Kidney glomerular epithelial cell (primary cell): ENCODE measurements at regions not wholly inside any gene's neighbourhood (a gene's known extent, or its start where the extent isn't known, plus 50 kb on each side); places are given as distances from the start of the nearest gene placed in this dataset.
"Not testable (repeated sequence)": the region's sequence is repeated elsewhere in the genome, so short reads cannot be mapped to it uniquely, and the experiment has no call there.

Source experiments
- DNase-seq: peaks from one replicate; lab custom pipeline; 2025; lab: John Stamatoyannopoulos, UW

DNA sequence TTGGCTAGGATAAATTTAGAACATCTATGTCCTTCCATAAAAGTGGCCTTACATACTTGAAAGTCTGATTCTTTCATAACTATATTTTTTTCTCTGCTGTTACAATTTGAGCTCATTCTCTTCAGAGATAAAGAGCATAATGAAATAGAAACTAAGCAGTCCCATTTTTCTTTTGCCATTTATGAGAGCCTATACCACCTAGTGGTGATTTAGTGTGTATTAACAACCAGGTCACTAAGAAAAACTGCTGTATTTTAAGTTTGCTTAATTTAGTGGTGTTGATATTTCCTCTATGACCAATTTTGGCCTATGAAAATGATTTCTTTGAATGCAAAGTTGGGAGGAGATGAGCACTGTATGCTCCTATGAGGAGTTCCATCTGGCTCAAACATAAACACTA, 88.7 kb upstream of the ZWINT start:
- DNase-seq: no peak

DNA sequence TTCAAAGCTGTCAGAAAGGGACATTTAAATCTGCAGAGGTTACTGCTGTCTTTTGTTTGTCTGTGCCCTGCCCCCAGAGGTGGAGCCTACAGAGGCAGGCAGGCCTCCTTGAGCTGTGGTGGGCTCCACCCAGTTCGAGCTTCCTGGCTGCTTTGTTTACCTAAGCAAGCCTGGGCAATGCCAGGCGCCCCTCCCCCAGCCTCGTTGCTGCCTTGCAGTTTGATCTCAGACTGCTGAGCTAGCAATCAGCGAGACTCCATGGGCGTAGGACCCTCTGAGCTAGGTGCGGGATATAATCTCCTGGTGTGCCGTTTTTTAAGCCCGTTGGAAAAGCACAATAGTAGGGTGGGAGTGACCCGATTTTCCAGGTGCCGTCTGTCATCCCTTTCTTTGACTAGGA, 86.6 kb upstream of the ZWINT start:
- not testable (repeated sequence) for DNase-seq

DNA sequence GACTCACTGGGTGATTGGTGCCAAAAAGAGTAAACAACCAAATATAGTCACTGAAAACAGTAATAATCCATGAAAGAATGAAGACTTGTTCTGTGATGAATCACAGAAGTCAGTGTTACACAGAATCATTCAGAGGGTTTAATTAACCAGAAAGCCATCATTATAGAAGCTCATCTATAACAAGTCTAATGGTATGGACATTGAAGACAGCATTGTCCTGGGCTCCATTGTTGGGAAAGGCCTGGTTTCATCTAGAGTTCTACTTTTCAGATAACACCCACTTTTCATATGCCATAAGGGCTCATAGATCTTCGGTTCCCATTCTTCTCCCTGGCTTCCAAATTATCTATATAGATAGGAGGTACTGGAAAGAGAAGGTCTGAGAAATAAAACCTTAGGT, 80.3 kb upstream of the ZWINT start:
- DNase-seq: not testable (repeated sequence)
